Dedifferentiated amniotic fluid mesenchymal stem cell (primary cell): ENCODE measurements at regions not wholly inside any gene's neighbourhood (a gene's known extent, or its start where the extent isn't known, plus 50 kb on each side); places are given as distances from the start of the nearest gene placed in this dataset.

ENCODE experiments used
- DNase-seq: peaks from one replicate; pipeline ENCODE4 v3.0.0-alpha.2; 2016; ENCODE audit errors: extremely low spot score

GRCh38 chr3:30553641-30554316 lies 52.6 kb upstream of the TGFBR2 start:
- no peak for DNase-seq

GRCh38 chr3:30554317-30554690 lies 52.1 kb upstream of the TGFBR2 start:
- DNase-seq = no peak

- DNase-seq = no peak
These were observed 50.4 kb upstream of the TGFBR2 start for GRCh38 chr3:30555968-30556367.
